ENCODE measurements at regions not wholly inside any gene's neighbourhood (a gene's known extent, or its start where the extent isn't known, plus 50 kb on each side); places are given as distances from the start of the nearest gene placed in this dataset.

DNA sequence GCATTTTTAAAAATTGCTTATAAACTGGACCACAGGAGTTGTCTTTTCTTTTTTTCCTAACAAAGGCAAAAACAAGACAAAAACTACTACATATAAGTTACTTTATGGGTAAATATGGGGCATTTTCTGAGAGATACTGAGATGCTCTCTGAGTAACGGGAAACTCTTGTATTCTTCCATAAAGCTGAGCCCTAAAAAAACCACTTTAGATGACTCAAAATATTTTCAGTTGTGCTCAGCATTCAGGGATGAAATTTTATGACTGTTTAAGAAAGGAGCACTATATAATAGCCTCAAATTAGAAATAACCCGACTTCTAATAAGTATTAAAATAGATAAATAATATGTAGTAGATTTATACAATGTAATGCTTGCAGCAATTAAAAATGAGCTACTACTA is 644.5 kb downstream of the KCTD16 start:
- no peak for DNase-seq (ENCODE audit: low spot score)

DNA sequence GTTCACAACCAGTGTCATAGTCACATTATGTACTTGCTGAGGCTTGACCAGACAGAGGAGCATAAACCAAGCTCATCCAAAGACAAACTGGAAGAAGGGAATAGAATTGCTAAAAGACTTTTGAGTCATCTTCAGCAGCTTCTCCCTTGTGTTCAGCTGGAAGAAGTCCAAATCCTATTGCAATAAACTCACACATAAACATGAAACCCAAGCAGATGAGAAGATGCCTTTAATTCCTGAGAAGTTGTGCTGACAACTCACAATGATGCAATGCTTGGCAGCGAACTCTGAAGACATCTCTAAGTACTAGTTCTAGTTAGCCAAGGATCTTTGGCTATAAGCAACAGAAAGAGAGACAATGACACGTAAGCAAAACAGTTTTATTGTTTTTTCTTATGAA is 642.1 kb downstream of the KCTD16 start:
- no peak for DNase-seq (ENCODE audit: low spot score)

DNA sequence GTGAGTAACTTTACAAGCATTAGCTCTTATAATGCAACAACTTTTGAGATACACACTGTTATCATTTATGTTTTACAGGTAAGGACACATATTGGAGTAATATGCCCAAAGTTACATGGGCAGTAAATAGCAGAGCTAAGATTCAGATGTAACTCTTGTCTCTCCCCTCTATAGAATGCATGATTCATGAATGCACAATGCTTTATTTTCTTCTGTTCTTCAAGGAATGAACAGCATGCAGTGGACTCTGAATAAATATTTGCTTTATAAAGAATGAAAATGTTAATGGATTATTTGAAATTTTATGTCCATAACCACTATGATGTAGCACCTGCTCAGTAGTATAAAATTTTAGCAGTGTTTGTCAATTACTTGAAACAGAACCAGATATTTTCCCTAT is 629.5 kb downstream of the KCTD16 start:
- DNase-seq (ENCODE audit: low spot score) = no peak

- DNase-seq (ENCODE audit: low spot score) = no peak
Measured at GRCh38 chr5:144798595-144798994, 627.9 kb downstream of the KCTD16 start.

GRCh38 chr5:144794922-144795321 is 624.2 kb downstream of the KCTD16 start:
- DNase-seq (ENCODE audit: low spot score) = no peak

DNA sequence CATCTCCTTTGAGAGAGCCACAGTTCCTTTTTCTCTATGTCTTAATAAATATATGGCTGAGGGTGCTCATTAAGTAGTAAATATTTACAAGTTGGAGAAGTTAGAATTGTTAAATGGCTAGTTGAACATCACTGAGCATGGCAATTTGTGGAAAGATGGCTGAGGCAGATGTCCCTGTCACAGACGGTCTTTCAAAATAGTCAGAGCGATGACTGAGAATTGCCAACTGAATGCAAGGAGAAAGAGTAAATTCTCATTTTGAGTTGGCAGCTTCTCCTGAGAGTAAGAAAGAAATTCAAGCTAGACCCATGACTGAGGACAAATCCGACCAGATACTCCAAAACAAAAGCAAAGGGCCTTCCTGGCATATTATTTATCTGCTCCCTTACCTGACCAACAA is 617.9 kb downstream of the KCTD16 start:
- DNase-seq (ENCODE audit: low spot score) = no peak

DNA sequence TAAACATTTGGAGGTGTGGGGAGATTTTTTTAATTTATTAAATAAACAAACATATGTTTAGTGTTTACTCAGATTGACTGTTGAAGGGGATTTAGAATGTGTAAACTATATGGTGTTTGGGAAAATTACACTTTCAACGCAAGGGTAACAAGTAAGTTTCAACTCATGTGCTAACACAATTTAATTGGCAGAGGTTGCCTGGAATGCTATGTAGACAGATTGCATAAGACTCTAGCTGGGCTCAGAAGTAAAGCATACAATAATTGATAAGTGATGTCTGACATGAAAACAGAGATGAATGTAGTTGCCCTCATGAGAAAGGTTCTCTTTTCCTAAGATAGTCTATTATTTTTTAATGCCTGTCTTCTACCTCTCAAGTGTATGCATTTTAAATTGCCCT is 617.4 kb downstream of the KCTD16 start:
- DNase-seq (ENCODE audit: low spot score) = no peak

GRCh38 chr5:144779368-144779767 is 608.7 kb downstream of the KCTD16 start:
- DNase-seq (ENCODE audit: low spot score) = no peak

DNA sequence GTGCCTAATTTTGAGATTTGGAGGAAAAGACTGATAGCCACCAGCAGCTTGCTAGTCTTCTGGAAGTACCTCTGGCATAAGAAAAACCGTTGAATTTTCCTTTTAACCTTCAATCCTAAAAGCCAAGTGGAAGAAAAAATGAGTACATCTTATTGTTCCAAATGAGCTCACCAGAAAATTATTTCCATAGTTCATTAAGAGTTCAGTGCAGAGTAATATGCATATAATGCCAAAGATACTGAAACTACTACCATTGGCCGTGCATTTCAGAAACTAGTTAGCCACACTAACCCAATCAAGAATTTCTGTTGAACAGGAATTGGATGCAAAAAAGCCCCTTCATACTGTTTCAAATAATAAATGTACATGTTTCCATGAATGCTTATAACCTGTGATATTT is 607.9 kb downstream of the KCTD16 start:
- no peak for DNase-seq (ENCODE audit: low spot score)

DNA sequence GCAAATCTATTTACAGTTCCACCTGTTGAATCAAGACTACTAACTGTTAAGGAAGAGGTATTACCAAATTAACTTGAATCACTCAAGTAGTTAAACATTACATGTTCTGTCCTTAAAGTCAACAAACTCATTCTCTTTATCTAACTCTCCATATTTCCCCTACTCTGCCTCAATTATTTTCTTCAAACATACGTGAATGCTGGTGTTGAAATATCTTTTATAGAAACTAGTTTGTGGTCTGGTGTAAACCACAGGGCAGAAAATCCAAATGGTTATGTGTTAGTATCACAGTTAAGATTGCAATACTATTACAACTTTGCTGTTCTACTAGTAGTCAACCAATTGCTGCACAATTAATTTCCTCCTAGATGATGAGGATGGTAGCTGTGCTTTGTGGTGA is 603.5 kb downstream of the KCTD16 start:
- no peak for DNase-seq (ENCODE audit: low spot score)

DNA sequence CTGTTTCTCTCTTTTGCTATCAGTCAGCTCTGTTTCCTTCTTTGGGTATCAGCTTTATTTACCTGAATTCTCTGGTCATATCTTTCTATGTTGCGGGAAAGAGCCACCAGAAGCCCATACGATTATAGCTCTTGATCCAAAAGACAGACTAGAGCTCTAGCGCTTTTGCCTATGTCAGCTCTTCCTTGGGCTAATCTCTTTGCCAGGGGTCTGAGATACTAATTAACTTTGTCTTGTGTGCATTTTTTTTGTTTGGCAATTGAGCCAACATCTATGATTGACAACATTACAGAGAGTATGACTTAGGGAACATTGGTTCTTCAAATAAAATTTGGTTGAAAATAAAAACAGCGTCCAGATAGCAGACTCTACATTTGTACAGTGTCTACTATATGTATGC is 603.0 kb downstream of the KCTD16 start:
- DNase-seq (ENCODE audit: low spot score) = no peak

DNA sequence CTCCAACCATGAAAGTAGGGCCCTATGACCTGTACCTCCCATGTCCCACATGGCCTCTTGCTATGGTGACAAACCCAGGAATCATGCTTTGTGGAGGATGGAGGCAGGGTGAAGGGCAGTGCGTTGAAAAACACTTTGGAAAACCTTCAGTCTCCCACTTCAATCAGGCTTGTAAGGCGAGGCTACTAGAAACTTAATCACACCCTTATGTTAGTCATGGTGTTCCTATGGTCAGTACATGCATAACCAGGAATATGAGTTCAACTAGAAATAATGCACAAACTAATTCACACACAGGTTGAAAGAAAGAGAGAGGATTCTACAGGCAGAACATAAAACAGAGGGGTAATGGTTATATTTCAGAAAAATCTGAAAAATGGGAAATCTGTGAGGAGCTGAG is 601.1 kb downstream of the KCTD16 start:
- DNase-seq (ENCODE audit: low spot score) = no peak

DNA sequence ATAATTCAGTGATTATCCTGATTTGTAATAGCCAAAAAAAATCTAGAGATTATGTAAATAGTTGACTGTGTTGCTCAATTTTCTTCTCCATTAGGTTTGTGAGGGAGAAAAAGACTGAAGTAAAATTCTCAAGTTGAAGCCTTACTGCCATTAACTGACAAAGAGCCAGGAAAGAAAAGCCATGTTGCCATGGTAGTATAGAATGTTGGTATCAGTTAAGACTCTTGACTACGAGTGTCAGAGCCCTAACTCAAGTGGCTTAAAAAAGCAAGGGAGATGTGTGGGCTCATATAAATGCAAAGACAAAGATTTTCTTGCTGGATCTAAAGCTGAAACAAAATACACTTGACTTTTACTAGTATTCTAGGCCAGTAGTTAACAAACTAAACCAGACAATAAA is 571.7 kb downstream of the KCTD16 start:
- DNase-seq (ENCODE audit: low spot score) = no peak

- DNase-seq (ENCODE audit: low spot score) = no peak
Measured at GRCh38 chr5:144731786-144732185, 561.1 kb downstream of the KCTD16 start.

GRCh38 chr5:144712090-144712489 is 541.4 kb downstream of the KCTD16 start:
- DNase-seq (ENCODE audit: low spot score) = no peak

GRCh38 chr5:144711172-144711571 is 540.5 kb downstream of the KCTD16 start:
- no peak for DNase-seq (ENCODE audit: low spot score)

DNA sequence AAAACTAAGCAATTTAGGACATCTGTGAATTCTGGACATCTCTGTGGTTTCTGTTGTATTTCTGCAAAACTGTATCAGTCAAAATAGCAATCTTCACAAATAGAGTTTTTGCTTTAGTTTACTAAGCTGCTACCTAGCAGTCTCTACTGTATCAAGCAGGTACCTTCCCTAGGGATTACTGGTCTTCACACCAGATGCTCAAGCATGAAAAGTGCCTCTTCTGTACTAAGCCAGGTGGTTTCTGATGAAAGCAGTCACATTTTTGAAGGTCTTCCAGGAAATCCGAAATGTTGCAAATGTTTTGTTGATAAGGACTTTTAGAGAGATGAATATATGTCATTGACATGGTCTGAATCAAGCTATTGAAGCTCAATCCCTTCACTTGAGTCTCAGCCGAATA is 540.0 kb downstream of the KCTD16 start:
- no peak for DNase-seq (ENCODE audit: low spot score)

DNA sequence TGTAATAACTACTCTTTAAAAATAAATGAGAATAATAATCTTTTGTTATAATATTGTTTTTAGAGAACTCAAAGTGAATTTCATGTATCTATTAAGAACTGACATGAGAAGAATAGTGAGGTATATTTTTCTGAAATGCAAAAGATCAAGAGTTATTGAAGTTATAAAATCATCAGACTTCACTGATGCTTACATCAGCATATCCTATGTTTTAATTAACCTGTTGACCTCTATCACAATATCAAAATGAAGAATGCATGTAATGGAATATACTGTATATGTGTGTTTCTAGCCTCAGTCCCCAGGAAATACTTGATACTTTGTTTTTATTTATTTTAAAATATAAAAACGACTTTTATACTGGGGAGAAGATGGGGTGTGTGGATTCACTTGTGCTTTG is 533.1 kb downstream of the KCTD16 start:
- DNase-seq (ENCODE audit: low spot score) = no peak

- no peak for DNase-seq (ENCODE audit: low spot score)
Measured at GRCh38 chr5:144698484-144698883, 527.8 kb downstream of the KCTD16 start.

DNA sequence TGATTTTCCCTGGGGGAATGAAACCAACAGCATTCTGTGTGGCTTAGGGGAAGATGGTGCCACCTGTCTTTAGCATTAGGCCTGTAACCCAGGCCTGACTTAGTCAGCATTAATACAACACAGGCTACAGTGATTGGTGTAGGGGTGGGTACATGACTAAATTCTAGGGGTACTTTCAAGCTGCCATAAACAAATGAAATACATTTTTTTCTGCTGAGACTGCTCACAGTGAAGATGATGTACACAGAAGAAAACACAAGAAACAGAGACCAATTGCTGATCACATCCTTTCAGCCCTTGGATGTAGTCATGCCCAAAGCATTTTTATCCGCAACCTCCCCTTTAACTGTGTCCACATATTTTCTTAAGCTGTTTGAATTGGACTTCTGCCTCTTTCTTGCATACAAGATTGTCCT is 527.2 kb downstream of the KCTD16 start:
- DNase-seq (ENCODE audit: low spot score) = no peak

DNA sequence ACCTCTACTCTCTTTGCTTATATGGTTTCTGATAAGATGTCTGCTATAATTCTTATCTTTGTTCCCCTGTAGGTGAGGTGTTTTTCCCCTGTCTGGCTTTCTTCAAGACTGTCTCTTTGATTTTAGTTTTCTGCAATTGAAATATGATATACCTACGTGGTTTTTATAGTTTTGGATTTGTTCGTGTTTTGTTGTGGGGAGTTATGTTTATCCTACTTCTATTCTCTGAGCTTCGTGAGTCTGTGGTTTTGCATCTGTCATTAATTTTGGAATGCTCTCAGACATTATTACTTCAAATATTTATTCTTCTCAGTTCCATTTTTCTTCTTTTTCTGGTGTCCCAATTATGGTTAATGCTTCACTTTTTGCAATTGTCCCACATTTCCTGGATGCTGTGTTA is 521.3 kb downstream of the KCTD16 start:
- no peak for DNase-seq (ENCODE audit: low spot score)

- no peak for DNase-seq (ENCODE audit: low spot score)
Measured at GRCh38 chr5:144684899-144685298, 514.2 kb downstream of the KCTD16 start.

GRCh38 chr5:144680711-144681110 is 510.0 kb downstream of the KCTD16 start:
- no peak for DNase-seq (ENCODE audit: low spot score)

GRCh38 chr5:144671066-144671465 is 500.4 kb downstream of the KCTD16 start:
- no peak for DNase-seq (ENCODE audit: low spot score)

- DNase-seq (ENCODE audit: low spot score) = no peak
Measured at GRCh38 chr5:144659634-144660227, 489.1 kb downstream of the KCTD16 start.

All from HuH-7 (cell line).